ENCODE measurements at regions not wholly inside any gene's neighbourhood (a gene's known extent, or its start where the extent isn't known, plus 50 kb on each side); places are given as distances from the start of the nearest gene placed in this dataset.

DNA sequence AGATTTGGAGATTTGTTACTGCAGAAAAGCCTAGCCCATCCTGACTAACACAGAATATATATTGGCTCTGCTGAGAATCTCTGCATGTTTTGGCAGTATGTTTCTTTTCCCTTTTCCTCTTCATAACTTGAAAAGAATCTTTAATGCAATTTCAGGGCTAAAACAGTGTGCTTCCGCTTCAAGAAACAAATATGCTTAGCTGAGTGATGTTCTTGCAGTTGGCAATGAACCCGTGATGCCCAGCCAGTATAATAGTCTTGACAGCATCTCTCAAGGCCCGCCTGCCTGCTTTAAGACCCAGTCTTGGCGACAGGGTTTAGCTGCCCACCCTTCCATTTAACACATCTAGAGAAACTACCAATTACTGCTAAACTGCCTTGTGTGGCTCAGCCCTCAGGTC, 184.5 kb downstream of the INO80D start:
- TF ChIP-seq, protein P1, sequence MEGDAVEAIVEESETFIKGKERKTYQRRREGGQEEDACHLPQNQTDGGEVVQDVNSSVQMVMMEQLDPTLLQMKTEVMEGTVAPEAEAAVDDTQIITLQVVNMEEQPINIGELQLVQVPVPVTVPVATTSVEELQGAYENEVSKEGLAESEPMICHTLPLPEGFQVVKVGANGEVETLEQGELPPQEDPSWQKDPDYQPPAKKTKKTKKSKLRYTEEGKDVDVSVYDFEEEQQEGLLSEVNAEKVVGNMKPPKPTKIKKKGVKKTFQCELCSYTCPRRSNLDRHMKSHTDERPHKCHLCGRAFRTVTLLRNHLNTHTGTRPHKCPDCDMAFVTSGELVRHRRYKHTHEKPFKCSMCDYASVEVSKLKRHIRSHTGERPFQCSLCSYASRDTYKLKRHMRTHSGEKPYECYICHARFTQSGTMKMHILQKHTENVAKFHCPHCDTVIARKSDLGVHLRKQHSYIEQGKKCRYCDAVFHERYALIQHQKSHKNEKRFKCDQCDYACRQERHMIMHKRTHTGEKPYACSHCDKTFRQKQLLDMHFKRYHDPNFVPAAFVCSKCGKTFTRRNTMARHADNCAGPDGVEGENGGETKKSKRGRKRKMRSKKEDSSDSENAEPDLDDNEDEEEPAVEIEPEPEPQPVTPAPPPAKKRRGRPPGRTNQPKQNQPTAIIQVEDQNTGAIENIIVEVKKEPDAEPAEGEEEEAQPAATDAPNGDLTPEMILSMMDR (IDR thresholded peaks at IDR 0.05) = no peak
- TF ChIP-seq EP300 (IDR thresholded peaks at IDR 0.05) = no peak
- TF ChIP-seq POLR2A (IDR thresholded peaks at IDR 0.05) = no peak
- no peak for TF ChIP-seq POLR2AphosphoS5 (IDR thresholded peaks at IDR 0.05)
